HG03565 (cell line): ENCODE measurements at regions not wholly inside any gene's neighbourhood (a gene's known extent, or its start where the extent isn't known, plus 50 kb on each side); places are given as distances from the start of the nearest gene placed in this dataset.

ENCODE experiments used
- ATAC-seq: cut with Tn5 transposase; IDR thresholded peaks from one replicate; pipeline ENCODE4 v1.9.1; 2021; ENCODE audit warnings: mild to moderate bottlenecking, moderate library complexity; ENCODE audit not compliant: unreplicated experiment

DNA sequence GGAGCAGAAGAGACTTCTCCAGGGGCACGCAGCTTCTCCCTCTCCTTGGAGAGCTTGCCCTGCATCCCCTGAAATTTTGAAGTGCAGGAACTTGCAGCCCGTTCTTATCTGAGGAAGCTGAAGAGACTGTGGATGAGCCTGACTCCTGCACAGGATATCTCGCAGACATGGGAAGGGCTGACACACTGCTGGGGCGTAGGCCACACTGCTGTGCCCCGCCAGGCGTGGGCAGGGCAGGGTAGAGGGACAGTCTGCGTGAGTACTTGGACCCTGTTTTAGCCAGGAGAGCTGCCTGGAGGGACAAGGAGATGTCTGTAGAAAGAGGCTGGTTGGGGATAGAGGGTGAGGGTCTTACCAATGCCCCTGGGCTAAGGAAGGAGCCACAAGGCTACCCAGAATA is 353.7 kb upstream of the NBEA start:
- no peak for ATAC-seq

DNA sequence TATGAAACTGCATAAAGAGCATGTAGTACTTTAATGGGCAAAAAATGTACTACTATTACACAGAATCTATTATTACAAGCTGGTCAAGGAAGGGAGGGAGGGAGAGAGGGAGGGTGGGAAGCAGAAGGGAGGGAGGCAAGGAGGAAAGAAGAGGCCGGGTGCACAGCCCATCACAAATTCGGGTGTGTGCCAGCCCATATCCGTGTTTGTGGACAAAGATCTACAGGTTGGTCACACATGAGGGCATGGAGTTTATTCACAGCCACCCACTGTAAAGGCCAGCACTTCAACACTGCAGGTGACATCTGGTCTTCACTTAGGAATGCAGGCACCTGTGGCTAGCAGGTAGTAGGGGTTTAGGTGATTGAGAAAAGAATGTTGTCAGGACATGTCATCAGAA is 352.5 kb upstream of the NBEA start:
- no peak for ATAC-seq

GRCh38 chr13:34591129-34591528 is 350.9 kb upstream of the NBEA start:
- no peak for ATAC-seq

DNA sequence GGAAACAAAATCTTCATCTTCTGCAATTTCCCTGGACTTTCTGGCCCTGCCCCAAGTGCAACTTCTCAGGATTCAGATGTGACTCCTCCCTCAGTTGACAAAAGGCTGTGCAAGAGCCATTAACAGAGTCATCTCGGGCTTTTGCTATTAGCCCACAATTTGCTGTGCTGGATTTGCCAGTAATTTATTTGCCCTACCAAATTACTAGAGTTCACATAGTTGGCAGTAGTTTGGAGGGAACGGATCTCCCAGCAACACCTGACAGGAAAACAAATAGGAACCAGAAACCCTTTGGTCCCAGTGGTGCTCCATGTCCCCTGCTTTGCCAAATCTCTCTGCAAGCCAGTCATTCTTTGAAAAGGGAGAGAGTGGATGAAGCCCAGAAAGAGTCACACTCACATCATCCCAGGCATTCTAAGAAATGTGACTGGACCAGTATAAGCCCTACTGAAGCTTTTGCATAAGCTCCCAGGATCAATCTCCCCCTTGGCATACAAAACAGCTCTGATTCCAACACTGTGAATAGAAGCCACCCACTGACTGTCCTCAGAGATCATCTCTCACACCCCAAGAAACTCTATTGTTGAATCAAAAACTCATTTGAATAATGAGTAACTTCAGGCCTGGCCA is 350.1 kb upstream of the NBEA start:
- no peak for ATAC-seq

DNA sequence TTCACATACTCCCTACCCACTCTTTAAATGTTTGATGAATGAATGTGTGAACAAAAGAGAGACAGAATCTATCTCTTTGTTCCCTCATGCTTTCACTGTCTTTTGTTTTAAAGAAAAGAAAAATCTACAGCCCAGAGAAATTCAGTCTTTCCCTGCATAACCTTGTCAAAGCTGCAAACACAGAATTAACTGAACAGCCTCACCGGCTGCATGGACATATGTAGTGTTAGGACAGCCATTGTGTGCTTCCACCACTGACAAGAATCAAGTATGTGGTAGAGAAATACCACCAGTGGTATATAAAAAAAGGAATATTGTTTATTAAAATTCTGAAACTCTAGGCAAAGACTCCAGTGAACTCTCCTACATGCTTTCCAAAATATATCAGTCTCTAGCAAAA is 348.4 kb upstream of the NBEA start:
- no peak for ATAC-seq

- ATAC-seq: no peak
Measured at GRCh38 chr13:34594507-34594906, 347.6 kb upstream of the NBEA start.

DNA sequence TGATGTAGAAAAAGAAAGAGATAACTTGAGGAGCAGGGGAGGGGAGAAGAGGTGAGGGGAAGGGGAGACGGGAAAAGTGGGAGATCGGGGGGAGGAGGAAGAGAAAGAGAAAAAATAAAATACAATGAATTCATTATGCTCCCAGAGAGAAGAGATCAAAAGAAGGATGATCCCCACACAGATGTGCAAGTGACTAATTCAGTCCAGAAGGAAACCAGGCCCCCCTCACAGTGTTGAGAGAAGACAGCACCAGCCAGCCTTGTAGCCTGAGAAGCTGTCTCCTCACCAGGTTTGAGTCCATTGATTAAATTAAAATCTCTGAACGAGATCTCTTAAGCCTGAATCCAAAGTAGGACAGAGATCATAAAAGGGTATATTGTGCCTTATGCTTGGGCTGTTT is 333.7 kb upstream of the NBEA start:
- no peak for ATAC-seq

GRCh38 chr13:34611671-34612070 is 330.4 kb upstream of the NBEA start:
- no peak for ATAC-seq

- ATAC-seq: no peak
Measured at GRCh38 chr13:34617473-34618083, 324.5 kb upstream of the NBEA start.

DNA sequence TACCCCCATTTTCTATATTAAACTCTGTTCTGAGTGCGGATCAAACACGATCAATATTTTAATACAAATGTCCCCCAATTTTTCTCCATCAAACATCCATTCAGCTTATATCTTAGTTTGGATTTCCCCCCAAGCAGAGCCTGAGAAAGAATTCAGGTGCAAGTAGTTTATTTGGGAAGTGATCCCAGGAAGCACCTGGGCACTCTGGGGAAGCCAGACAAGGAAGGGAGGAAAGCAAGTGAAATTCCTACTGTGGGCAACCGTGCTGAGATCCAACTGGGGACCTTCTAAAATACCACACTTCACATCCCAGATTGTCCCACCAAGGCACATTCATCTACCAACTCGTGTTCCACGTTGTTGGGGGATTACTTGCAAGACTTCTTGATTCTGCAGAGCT is 323.4 kb upstream of the NBEA start:
- no peak for ATAC-seq

- no peak for ATAC-seq
Measured at GRCh38 chr13:34619326-34619725, 322.7 kb upstream of the NBEA start.

DNA sequence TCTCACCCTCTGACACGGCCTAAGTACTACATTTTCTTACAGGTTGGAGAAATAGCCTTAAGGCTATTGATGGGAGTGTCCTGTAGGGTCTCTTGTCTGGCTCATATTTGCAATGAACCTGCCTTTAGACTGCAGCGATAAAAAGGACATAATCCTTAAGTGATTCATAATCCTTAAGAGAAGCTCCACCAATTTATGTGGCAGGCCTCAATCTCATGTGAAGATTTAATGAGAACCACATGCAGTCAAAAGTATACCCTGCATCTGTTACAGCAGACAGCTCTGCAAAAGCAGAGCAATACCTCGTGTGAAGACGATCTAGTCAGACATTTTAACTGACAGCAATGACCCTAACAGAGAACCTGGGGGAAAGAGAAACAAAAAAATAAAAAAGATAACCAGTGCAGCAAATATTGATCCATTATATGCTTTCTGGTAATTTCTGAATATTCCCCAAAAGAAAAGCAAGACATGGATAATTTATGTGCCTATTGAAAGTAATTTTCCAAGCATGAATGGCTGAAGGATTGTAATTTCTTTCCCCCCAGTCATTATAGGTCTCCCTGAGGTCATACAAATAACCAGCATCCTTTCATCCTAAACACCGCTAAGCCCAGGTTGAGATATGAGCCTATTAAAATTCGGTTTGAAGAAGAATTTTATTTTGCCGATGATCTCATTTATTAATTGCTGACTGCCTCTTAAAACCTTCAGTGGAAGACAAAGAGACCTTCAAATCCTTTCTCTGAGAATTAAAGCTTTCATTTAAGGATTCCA is 321.8 kb upstream of the NBEA start:
- no peak for ATAC-seq

DNA sequence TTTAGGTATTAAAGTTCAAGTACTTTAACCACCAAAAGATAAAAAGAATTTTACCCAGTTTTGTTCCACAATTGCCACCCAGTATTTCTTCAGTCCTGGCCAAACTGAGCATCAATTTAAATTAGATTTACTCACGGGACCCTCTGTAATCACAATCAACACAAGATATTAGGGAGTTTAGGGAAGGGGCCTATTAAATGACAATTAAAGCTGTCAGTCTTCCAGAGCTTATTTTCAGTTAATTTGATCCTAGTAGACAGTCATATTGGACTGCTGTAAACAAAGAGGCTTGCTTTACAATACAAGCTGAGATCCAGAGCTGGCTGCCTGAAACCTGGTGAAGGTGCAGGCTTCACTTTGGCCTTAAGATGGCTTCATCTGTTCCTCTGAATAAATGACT is 321.2 kb upstream of the NBEA start:
- ATAC-seq: no peak

DNA sequence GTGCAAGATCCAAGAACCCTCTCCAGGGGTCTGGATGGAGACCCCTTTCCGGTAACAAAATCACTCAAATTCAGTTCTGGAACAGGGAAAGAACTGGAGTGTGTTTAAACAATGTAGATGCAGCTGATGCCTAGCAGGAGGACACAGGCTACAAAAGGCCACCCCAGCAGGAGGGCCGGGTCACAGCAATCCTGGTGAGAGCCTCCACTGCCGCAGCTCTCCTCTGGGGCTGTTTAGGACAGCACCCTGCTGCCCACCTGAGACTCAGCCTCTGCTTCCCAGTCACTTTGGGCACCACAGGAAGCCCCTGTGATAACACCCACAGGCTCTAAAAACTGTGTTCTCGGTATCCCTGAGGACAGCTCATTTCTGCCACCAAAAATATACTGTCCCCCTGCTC is 318.7 kb upstream of the NBEA start:
- ATAC-seq: no peak

- ATAC-seq: no peak
Measured at GRCh38 chr13:34627509-34628208, 314.4 kb upstream of the NBEA start.

DNA sequence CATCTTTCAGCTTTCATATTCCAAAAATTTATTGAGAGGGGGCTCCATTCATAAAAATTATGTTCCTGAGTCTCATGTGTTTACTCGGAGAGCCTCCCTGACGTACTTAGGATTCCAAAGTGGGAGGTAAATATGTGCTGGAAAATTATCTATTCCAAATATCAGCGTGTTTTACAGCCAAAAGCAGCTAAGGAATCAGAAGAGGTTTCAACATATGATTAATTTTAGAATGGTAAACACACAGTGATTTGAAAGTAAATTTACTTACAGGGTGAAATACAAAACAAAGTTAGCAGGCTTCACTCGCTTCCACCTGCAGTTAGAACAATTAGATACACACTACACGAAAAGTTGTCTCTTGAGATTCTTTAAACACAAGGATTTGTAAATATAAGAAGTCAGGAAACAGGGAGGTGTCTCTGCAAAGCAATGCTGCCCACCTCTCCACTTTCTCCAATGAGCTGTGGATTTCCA is 313.8 kb upstream of the NBEA start:
- ATAC-seq: no peak

DNA sequence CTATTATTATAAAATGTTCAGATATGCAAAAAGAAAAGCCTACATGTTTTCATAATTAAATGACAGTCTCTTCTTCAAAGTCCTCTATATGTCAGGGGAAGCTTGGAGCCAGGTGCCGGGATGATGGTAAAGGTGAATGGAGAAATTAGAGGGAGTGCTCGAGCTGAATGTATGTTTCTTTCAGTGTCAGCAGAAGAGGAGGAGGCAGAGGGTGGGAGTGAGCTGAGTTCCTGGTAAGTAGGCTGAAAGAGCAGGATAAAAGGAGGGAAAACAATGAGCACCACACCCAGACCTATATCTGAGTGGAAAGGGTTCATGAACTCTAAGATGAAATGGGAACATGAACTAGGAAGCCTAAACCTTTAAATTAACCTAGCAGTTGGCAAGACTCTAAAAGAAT is 307.6 kb upstream of the NBEA start:
- no peak for ATAC-seq

DNA sequence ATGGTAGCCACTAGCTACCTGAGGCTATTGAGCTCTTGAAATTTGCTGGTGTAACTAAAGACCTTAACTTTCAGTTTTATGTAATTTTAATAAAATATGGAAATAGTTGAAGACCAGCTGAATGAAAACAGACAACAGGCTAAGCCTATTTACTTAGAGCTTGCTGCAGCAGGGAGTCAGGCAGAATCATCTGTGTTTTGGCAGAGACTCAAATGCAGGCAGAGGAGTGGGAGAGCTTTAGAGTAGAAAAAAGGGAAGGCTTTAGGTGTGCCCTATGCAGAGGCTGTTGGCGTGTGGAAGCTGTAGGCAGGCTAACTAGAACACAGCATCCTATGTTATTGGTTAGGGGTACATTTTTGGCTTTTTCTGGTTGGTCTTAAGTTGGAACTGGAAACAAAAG is 304.9 kb upstream of the NBEA start:
- no peak for ATAC-seq

- no peak for ATAC-seq
Measured at GRCh38 chr13:34637636-34638035, 304.4 kb upstream of the NBEA start.

- ATAC-seq: no peak
Measured at GRCh38 chr13:34638897-34639296, 303.2 kb upstream of the NBEA start.

DNA sequence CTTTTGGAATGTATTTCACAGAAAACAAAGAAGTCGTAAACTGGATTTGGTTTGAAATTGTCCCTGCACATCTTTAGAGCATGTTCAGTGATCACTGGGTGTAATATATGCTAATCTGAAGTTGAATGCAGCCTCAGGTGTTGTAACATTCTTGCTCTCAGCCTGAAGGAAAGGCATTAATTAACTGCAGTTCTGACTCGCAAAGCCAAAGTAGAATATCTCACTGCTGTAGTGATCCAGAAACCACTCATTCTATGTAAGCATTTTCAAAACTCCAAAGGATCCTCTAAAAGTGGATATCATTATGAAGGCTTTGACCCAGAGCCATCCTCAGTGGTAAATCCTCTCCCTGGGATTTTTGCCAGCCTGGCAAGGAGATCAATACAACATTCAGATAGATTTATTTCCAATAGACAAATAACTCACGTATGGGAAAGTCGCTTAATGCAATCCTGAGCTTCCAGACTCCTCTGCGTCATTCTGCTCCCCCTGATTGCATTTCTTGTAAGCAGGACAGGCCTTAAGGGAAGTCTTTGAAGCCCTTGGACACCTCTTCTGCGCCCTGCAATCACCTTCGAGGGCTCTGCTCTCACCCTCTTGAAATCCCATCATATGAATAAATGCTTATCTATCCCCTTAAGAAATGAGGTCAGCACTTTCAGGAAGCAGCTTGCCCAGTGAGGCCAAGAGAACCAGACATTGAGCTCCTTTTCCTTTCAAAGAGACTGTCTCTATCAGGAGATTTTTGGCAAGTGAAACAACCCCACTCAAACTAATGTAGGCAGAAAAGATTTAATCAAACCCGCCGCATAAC is 301.7 kb upstream of the NBEA start:
- ATAC-seq: no peak
